ENCODE measurements at regions not wholly inside any gene's neighbourhood (a gene's known extent, or its start where the extent isn't known, plus 50 kb on each side); places are given as distances from the start of the nearest gene placed in this dataset.
"Not testable (repeated sequence)": the region's sequence is repeated elsewhere in the genome, so short reads cannot be mapped to it uniquely, and the experiment has no call there.

DNA sequence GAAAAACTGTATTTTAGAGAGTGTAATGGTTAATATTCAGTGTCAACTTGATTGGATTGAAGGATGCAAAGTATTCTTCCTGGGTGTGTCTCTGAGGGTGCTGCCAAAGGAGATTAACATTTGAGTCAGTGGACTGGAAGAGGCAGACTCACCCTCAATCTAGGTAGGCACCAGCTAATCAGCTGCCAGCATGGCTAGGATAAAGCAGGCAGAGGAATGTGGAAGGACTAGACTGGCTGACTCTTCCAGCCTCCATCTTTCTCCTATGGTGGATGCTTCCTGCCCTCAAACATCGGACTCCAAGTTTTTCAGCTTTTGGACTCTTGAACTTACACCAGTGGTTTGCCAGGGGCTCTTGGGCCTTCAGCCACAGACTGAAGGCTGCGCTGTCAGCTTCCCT is 740.3 kb downstream of the RNF144A start:
- DNase-seq = not testable (repeated sequence)

DNA sequence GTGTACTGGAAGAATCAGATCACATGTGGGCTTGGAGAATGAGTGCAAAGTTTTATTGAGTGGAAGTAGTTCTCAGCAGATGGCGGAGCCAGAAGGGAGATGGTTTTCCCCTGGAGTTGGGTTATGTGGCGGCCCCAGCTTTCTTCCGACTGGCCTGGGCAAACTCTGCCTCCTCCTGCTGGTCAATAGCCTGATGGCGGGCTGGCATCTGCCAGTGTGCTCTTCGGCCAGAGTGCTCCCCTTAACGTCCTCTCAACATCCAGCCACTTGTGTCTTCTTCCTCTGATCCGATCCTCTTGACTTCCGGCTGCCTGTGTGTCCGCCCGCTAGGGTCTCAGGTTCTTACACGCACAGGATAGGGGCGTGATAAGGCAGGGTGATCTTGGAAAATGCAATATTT is 741.3 kb downstream of the RNF144A start:
- no peak for DNase-seq

DNA sequence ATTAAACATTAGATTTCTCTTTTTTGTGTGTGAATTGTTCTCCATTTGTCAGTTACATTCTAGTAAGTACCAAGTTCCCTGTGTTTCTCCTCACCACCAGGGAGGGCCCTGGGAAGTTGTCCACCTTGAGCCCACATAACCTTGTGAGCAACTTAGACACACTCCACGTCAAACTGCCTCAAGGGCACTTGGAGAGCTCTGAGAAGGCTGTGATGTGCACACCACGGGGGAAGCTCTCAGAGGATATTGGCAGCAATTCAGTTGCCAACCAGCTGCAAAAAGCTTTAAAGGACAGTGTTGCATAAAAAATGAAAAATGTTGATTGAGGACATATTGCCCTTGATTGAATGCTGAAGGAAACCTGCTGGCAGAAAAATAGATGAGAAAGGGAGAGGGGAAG is 743.6 kb downstream of the RNF144A start:
- DNase-seq = no peak

DNA sequence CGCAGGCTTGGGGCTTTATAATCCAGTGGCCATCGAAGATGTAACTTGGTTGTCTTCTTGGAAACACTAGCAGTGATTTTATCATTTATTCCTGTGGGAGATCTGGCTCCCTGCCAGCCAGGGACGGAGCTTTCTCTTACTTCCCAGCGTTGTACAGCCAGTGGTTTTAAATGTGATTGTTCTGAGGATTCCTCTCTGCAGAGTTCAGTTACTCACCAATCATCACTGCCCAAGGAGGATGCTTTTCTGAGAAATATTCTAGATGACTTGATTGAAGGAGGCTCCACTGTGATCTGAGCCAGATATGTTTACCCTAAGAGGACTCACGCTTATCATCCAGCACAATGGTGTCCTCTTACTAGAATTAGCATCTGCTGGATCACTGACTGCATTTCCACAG is 744.3 kb downstream of the RNF144A start:
- no peak for DNase-seq

DNA sequence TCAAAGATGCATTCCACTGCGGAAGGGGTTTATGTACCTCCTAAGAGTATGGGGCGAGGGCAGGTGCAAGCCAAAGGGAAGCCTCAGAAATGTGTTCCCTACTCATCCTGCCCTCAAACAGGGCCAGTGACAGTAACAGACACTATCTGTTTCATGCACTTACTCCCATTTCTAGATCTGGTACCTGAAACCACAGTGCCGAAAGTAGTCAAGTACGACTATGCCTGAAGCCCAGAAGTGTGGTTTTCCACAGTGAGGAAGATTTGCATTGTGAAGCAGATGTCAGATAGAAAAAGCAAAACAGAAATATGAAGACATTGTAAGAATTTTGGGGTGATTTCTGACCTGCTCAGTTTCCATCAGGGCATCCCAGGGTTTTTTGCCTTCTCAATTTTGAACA is 748.7 kb downstream of the RNF144A start:
- no peak for DNase-seq

DNA sequence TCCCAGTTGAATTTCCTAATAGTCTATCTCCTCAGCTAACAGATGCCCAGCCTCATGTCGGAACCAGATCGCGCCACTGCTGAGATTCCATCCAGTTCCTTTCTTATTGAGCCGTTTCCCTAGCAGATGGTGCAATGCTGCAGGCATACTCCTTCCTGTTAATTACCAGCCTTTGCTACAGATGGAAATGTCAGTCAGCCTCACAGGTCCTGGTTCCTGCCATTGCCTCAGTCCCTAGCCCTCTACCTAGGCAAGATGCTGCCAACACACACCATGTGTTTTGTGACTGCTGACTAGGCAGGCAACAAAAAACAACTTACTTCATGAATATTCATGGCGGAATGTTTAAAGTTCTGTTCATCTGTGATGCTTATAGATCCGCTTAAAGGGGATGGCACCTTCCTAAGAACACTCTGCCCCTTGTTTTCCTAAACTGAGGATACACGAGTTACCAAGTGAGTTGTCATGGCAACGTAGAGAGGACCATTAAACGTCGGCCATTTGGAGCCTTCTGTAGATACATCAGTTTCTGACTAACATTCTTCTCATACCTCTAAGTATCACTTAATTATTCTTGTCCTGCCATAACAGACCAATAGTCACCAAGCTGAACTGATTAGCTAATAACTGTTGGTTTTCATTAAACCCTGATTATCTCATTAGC is 749.5 kb downstream of the RNF144A start:
- no peak for DNase-seq

DNA sequence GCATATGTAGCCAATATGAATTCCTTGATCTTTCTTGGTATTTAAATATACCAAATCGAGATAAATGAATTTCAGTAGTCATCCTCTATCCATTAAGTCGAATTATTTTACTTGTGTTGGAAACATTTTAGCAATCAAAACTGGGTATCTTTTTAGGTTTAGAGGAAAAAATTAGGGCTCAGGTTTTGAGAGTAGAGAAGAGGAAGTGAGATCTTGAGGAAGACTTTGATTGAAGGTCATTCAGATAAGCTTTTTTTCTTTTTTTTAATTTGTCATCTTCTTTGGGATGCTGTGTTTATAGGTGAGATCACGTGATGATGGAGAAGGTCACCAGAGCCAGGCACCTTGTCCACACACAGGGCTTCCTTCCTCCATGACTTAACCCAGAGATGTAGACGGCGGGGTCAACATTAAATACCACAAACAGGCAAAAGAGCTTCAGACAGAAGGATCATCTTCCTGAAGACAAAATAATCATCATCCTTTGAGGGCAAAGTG is 750.1 kb downstream of the RNF144A start:
- DNase-seq = no peak

DNA sequence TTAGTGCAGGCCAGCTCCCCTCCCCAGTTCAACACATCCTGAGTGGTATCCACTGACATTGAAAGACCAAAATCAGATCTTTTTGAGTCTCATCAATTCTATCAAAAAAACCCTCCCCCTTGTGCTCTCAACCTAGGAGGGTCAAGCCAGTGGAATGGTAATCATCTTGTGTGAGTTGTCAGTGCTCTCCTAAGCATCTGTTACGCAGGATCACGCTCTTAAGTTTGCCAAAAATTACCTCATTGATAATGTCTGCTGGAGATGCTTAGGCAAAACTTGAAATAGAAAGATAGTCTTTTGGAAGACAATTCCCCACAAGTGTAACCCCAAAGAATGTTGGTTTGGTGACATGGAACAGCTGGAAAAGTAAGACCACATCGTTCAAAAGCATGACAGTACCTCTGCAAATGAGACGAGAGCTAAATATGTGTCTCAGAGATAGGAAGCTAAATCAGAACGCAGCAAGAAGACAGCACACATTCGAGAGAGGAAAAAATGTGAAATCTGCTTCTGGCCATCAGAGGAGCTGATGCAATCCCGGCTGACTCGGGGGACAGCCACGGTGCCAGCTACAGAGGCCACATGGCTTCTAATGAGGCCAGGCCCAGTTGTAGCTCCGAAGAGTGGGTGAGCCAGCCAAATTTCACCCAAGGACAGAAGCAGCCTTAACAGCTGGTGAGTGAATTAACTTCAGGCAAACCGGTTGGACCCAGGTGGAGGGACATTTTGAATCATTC is 753.9 kb downstream of the RNF144A start:
- DNase-seq = no peak

DNA sequence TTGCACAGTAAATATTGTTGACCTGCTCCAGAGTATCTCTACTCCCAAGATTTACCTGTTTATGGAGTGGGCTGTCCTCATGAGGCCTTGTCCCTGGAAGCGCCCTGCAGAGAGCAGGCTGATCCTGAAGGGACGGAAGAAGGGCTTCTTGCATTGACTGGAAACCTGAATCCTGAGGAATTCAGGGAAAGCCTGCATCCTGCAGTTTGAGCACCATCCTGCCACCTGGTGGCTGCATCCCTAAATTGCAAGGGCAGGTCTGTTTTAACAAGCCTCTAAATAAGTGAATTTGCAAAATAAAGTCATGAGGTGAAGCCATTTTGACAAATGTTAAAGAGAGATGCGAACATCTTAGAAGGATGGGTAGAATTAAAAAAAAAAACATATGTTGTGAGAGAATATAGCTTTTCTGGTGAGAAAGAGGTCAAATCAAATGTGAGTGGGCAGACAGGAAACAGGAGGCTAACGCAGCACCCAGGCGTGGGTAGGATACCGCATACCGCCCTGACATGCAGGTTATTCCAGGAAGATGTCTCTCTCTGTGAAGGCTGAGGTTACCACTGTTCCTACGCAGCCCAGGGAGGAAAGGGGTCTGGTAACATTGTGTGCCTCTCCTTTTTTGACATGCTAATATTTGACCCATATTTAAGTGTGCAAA is 754.9 kb downstream of the RNF144A start:
- DNase-seq = no peak

DNA sequence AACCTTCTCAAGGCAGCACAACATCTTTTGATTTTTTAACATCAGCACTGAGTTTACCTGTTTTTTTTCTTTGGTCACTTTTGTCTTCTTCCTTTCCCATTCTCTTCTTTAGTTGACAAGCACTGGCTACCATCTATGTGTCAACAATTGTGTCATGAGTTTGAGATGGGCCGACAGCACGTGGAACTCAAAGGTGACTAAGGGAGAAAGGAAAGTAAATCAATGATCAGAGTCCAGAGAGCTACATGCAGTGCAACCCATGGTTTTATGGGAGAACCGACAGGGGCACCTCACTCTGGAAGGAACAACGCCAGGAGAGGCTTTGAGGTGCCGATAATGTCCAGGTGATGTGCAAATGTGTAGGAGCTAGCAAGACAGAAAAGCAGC is 755.5 kb downstream of the RNF144A start:
- DNase-seq = no peak

DNA sequence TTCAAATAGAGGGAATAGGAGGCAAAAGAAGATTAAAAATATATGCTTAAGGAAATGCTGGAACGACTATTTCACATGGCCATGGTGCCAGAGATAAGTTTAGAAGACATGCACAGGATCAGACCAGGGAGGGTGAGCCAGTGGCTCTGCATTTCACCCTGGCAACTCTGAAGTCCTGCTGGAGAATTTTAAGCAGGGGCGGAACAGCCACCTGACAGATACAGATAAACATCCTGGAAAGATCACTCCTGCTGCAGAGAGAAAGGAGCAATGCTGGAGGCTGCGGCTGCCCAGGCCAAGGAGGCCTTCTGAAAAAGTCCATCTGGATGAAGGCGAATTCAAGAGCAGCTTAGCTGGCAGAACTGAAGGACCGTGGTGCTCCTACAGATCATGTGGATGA is 755.9 kb downstream of the RNF144A start:
- no peak for DNase-seq

DNA sequence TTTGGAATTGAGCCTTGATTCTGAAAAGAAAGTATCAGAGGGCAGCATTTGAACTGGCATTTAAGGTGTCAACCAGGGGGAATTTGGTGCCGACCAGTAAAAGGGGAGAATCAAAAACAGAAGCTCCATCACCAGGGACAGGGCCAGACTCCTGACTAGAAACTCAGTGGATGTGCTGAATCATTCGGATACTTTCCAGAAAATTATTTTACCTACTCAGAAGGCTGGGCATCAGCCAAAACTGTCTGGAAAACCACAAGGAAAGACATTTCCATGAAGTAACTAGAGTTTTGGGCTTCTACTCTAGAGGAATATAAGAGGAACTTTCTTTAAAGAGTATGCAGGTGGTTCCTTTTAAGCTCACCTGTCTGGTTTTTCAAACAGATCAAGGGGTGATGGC is 756.6 kb downstream of the RNF144A start:
- DNase-seq = no peak

DNA sequence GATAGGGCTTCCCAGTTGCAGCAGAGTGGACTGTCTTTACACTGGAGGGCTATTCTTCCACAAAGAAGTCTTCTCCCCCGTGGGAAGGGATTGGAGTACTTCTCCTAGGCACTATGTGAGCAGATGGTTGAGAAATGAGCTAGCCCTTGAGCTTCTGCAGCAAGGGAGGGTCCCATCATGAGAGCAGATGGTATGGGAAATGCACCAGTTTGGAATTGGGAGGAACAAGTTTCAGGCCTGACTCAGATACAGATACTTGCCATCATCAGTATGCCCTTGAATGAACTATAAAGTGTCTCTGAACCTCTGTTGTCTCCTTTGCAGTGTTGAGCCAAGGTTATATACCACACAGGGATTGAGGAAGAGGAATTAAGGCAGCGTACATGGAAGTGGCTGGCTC is 757.4 kb downstream of the RNF144A start:
- no peak for DNase-seq

DNA sequence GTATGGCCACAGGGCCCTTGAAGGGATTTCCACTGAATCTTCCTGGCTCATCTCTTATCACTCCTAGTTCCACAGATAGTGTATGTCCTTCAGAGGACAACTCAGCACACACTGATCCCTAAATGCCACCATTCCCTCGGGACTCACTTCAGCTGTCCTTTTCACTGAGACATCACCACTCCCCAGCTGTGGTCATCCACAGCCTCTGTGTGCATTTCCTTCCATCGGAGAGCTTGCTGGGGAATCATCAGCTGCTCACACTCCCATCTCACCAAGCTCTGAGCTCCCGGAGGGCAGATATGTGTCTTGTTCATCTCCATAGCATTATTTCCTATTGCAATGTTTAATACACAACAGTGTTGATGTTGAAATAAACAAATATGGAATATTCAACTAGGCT is 759.5 kb downstream of the RNF144A start:
- DNase-seq = no peak

DNA sequence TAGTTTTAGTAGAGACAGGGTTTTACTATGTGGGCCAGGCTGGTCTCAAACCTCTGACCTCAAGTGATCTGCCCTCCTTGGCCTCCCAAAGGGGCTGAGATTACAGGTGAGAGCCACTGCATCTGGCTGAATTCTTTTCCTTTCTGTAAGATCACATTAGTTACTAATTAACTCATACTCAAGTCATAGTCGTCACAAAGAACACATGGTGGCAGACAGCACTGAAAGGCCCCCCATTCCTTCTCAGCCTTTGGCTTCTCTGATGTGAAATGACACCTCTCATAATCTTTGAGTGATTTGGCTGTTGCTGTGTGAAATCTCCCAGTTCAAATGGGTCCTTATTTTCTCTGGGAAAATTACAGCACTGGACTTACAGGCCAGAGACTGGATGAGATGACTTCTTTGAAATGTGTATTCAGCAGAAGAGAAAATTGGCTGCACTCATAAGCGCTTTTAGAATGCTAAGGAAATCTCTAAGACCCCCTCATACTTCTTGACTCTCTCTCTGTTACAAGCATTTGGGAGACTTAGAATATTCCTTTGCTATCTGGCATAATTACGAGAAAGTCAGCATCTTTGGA is 764.8 kb downstream of the RNF144A start:
- DNase-seq = no peak

DNA sequence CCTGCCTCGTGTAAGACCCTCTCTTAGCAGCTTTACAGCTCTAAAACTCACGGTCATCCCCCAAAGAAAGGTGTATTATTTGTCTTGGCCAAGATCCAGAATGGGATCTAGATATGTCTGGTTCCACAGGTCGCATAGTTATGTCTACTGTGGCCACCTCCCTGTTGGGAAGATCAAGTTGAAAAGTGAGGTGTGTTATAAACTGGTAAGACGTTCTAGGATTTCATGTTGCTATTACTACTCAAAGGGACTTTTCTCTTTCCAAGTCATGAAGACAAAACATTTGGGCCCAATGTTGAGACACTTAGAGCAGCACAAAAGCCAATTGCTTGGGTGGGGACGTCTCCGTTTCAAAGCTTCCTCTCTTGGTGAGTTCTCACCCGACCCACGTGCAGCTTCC is 766.0 kb downstream of the RNF144A start:
- no peak for DNase-seq

DNA sequence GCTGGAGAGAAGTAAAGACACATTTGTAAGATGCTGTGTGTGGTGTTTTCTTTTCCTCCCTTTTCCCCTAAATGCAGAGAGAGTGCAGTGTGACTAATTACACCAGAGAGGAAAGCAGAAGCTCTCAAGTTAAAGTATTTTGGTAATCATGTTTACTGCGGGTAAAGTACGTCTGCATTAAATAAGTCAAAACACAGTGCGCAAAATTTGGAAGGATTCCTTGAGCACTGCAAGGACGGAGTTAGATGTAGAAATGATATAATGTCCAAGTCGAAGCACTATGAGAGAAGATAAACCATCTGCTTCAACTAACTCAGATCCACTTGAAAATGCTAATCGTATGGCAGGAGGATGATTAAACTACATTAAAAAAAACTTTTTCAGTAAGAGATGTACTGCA is 766.5 kb downstream of the RNF144A start:
- no peak for DNase-seq

DNA sequence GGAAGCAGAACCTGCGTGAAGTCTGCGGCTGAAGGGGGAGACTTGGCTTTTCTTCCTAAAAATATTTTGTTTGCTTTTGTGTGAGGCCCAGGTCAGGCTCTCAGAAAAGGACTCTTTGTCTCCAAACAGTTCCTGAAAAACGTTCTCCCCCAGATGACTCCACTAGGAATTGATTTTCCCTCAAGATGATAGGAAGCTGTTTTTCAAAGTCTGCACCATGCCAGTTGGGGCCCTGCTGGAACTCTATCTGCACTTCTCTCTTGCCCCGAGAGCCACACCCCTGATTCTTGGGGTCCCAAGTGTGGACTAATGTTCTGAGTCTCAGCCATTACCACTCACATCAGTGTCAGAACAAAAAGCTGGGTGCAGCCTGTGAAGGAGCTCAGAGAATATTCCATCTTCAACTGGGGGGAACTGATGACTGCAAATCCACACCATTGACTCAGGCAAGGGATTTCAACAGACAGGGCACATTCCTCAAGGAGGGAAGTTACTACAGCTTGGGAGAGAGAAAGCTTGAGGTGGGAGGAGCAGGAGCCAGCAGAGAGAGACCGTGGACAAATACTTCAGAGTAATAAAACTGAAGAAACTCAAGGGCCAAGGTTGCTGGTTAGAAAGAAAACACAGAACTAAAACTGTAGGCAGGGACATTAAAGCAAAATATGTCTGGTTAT is 768.3 kb downstream of the RNF144A start:
- no peak for DNase-seq

DNA sequence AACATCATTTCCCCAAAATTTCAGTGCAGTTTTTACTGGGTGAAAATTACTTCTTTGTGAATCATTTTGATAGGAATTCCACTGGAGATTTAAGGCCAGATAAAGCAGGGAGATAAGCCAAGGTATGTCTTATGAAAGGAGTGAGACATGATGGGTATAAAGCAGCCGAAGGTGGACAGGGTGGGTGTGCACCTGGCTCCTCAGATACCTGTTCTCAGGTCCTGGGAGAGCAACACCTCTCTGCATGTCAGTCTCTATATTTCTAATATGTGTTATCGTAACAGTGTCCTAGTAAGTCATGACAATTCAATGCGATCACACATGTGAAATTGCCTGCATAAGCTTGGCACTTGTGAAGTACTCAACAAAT is 768.8 kb downstream of the RNF144A start:
- no peak for DNase-seq

DNA sequence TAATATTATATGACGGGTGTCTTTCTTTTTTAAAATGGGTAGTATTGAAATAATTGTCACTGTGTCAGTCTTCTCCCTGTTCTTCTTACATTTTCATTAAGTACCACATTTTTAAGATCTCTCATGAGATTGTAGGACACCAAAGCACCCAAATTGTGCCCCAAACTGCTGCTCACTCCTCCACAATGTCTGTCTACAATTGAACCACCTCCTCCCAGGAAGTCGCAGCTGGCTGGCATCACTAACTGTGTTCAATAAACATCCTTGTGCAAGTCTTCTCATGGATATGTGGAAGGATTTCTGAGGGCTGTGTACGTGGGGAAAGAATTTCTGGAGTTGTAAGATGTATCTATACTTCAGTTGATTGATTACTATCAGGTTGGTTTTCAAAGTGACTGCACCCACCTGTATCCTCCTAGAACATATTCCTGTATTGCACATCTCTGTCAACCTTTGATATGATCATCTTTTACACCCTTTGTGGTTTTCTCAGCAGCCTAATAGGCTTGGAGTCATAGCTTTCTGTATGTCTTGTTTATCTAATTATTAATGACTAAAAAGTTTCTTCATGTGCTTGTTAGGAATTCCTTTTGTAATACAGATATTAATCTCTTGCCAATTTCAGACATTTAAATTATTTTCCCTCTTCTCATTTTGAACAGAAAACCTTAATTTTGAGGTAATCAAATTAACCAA is 774.9 kb downstream of the RNF144A start:
- no peak for DNase-seq

DNA sequence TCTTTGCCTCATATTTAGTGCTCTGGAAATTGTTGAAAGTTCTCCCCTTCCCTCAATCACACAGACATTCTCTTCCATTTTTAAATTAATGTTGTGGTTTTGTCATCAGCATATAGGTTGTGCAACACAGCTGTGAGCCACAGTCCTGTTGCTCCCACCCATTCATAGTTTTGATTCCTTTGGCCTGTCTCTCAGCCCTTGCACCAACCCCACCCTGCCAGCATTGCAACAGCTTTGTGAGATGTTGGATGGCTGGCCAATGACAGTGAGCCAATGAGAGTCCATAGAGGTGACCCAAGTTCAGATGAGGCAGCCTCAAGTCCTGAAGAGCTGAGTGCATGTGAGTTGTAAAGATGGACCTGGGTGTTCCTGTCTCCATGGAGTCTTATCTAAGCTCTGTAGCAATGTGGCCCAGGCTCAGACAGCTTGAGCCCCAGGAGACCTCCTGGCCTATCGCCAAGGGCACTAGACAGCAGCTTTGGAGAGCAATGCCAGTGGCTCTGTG is 775.5 kb downstream of the RNF144A start:
- no peak for DNase-seq
